Skin epidermis (tissue), 12 donors: ENCODE measurements at regions not wholly inside any gene's neighbourhood (a gene's known extent, or its start where the extent isn't known, plus 50 kb on each side); places are given as distances from the start of the nearest gene placed in this dataset.
"Not testable (repeated sequence)": the region's sequence is repeated elsewhere in the genome, so short reads cannot be mapped to it uniquely, and the experiment has no call there.

Experiments
- H3K27ac ChIP-seq, 21 experiments: fragments of 200-600 bp; sonication (generic) in 11 of 21; one replicate each; pipeline ENCODE4 v1.5.0; 2020; ENCODE audit warnings: mild to moderate bottlenecking in 3 of 21, inconsistent platforms in 2 of 21, moderate library complexity in 2 of 21
- H3K4me3 ChIP-seq, 7 experiments: fragments of 200-600 bp; sonication (generic) in 2 of 7; one replicate each; pipeline ENCODE4 v1.5.0; 2020; ENCODE audit warnings: inconsistent platforms in 2 of 7, mild to moderate bottlenecking in 2 of 7, moderate library complexity in 1 of 7

DNA sequence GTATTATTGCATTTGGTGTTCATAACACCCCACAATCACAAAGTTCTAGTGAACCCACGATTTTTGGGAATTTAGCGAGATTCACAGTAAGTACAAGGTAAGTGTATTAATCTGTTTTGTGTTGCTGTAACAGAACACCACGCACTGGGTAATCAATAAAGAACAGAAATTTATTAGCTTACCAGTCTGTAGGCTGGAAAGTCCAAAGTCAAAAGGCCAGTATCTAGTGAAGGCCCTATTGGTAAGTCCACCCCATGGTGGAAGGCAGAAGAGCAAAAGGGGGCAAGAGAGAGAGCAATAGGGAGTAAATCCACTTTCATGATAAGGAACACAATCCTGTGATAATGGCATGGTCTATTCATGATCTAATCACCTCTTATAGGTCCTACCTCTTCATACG is 190.3 kb upstream of the KCNMB2 start:
- no peak overlapping the region for H3K4me3 ChIP-seq
- no peak overlapping the region for H3K27ac ChIP-seq

DNA sequence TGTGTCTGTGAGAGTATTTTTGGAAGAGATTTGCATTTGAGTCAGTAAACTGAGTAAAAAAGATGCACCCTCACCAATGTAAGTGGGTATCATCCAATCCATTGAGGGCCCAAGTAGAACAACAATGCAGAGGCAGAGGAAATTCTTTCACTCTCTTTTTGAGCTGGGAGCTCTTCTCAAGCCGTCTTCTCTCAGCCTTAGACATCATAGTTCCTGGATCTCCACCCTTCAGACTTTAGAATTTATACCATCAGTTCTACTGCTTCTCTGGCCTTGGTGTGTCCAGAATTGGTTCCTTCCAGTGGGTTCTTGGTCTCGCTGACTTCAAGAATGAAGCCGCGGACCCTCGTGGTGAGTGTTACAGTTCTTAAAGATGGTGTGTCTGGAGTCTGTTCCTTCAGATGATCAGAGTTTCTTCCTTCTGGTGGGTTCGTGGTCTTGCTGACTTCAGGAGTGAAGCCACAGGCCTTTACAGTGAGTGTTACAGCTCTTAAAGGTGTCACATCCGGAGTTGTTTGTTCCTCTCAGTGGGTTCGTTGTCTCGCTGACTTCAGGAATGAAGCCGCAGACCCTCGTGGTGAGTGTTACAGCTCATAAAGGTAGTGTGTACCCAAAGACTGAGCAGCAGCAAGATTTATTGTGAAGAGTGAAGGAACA is 187.5 kb upstream of the KCNMB2 start:
- not testable (repeated sequence) for H3K4me3 ChIP-seq, H3K27ac ChIP-seq

DNA sequence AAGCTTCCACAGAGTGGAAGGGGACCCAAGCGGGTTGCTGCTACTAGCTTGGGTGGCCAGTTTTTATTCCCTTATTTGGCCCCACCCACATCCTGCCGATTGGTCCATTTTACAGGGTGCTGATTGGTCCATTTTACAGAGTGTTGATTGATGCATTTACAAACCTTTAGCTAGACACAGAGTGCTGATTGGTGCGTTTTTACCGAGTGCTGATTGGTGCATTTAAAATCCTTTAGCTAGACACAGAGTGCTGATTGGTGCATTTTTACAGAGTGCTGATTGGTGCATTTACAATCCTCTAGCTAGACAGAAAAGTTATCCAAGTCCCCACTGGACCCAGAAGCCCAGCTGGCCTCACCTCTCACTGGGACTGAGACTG is 187.0 kb upstream of the KCNMB2 start:
- H3K4me3 ChIP-seq, H3K27ac ChIP-seq: not testable (repeated sequence)

DNA sequence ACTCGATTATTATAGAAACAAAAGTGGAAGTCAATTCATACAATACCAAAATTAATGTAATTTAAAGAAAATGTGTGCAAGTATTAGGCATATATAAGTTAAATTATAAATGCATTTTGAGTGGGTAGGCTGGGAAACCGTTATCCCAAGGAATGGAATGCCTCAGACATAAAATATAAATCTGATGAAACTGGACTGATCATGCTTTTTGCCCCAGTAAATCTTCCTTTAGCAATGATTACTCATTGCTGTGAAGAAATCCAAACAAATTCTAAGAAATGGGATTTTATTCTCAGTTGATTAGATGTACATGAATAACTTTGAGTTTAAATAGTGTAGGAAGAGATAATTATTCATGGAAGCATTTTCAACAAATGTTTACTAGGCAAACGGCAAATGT is 185.5 kb upstream of the KCNMB2 start:
- no peak overlapping the region for H3K27ac ChIP-seq
- no peak overlapping the region for H3K4me3 ChIP-seq

DNA sequence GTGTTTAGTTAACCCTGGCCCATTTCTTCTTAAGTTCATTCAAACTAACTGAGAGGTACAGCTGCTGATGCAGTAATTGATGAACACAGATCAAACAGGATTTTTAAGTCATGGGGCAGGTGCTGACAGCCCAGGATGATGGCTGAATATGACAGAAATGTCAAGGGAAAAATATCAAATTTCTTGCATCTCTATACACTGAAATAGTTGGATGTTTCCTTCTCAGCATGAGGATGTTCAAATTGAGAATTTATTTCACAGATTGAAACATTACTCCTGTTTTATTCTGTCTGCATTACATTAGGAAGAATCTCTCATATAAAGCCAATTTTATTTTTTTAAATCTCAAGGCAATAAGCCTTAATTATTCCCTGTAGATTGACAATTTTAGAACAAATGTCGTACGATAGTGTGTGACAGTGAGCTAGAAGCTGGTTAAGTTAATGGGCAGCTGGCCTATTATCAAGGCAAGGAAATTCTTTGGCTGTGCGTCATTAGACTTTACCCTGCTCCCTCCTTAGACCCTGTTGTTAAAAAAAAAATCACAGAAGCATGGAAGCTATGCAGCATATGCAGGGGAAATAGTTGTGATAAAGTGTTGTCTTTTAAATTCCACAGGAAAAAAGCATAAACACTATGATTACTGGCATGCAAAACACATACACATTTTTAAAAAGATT is 183.8 kb upstream of the KCNMB2 start:
- Histone ChIP-seq H3K27ac (peak overlapping the region in 1 of 21 experiments; percentile 9), H3K4me3 (no peak overlapping the region)

DNA sequence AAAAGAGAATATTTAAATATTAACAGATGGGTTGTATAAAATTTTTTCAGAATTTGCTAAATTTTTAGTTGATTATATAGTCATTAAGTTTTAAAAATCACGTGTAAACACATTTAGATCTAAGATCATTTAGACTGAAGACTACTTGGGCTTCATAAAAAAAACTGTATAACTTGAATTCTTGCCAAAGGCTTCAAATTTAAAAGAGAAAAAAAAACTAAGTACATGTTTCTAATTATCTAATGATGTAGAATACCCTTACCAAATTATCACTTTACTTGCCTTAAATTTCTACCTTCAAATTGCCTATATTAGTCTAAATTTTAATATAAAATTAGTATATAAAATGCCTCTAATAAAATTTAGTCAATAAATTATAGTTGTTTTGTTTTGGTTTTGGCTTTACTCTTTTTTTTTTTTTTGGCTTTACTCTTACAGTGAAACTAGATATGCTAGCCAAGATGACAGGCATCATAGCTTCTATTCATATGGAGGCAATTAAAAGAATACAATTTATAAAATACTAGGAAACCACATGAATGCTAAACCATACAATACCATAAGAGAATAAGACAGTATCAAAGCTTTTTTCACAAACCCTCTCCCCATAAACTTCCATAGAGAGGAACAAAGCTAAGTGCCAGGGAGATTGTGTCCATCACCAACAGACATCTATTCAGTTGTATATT is 183.1 kb upstream of the KCNMB2 start:
- no peak overlapping the region for H3K4me3 ChIP-seq
- no peak overlapping the region for H3K27ac ChIP-seq

DNA sequence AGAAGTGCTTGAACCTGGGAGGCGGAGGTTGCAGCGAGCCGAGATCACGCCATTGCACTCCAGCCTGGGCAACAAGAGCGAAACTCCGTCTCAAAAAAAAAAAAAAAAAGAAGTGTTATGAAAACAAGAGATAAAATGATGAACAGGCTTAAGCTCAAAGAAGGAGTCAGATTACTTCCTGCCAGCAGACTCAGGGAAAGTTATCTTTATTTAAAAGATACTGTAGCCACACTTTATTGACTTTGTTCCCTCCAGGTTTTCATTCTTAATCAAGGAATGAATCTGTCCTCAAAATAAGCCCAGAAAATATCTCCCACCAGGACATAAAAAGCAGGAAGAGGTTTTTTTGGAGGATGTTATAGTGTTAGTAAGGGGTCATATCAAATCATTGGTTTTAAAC is 176.5 kb upstream of the KCNMB2 start:
- Histone ChIP-seq H3K27ac (no peak overlapping the region), H3K4me3 (no peak overlapping the region)

DNA sequence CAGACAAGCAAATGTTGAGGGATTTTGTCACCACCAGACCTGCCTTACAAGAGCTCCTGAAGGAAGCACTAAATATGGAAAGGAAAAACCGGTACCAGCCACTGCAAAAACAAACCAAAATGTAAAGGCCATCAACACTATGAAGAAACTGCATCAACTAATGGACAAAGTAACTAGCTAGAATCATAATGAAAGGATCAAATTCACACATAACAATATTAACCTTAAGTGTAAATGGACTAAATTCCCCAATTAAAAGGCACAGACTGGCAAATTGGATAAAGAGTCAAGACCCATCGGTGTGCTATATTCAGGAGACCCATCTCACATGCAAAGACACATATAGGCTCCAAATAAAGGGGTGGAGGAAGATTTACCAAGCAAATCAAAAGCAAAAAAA is 173.2 kb upstream of the KCNMB2 start:
- not testable (repeated sequence) for H3K27ac ChIP-seq, H3K4me3 ChIP-seq

DNA sequence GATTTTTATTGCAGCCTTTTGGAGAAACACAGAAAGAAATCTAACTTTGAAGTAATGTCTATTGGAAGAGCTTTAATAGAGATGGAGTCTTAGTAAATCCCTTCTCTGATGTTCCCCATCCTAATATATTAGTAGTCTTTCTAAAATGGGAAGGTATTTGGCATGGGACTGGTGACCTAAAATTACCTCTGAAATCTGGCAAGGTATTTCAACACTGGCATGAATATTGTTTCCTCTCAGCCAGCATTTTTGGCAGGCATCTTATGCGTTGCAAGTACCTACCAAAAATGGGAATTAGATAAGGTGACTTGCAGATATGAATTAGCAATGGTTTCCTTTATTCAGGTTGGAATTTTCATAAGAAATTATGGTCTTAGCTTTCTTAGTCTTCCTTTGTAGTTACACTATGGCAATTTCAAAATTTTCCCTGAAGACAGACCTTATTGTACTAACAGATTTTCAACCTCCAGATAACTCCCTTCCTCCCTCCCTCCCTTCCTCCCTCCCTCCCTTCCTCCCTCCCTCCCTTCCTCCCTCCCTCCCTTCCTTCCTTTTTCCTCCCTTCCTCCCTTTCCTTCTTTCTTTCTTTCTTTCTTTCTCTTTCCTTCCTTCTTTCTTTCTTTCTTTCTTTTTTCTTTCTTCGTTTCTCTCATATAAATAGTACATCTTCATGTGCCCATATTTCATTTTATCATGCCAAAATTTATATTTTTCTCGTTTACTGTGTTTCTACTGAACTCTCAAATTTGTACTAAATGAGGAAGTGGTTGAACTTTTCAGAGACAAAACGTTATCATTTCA is 168.2 kb upstream of the KCNMB2 start:
- Histone ChIP-seq H3K4me3 (no peak overlapping the region), H3K27ac (no peak overlapping the region)

DNA sequence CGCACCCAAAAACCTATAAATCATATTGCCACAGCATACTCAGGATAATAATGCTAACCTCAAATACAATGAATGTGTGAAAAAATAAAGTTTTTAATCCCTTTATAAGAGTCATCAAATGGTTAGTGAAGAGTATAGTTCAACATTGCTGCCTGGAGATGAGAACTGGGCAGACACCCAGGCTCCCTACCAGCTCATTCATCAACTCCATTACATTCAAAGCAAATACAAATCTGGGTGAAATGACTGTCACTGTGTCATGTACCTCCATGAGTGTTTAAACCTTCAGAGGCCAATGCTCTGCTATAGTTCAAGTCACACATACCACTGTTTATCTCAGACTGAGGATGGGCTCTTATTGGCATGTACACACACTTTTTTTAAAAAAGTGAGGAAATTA is 167.2 kb upstream of the KCNMB2 start:
- Histone ChIP-seq H3K27ac (no peak overlapping the region), H3K4me3 (no peak overlapping the region)

DNA sequence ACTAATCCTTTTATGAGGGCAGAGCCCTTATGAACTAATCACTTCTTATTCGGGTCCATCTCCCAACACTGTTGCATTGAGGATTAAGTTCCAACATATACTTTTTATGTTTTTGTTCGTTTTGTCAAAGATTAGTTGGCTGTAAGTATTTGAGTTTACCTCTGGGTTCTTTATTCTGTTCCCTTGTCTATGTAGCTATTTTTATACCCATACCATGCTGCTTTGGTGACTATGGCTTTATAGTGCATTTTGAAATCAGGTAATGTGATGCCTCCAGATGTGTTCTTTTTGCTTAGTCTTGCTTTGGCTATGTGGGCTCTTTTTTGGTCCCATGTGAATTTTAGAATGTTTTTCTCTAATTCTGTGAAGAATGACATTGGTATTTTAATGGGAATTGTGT is 166.4 kb upstream of the KCNMB2 start:
- H3K4me3 ChIP-seq: no peak overlapping the region
- H3K27ac ChIP-seq: no peak overlapping the region

DNA sequence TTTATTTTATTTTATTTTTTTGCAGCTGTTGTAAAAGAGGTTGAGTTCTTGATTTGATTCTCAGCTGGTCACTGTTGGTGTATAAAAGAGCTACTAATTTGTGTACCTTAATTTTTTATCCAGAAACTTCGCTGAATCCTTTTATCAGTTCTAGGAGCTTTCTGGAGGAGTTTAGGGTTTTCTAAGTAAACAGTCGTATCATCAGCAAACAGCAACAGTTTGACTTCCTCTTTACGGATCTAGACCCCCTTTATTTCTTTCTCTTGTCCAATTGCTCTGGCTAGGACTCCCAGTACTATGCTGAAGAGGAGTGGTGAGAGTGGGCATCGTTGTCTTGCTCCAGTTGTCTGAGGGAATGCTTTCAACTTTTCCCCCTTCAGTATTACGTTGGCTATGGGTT is 165.8 kb upstream of the KCNMB2 start:
- Histone ChIP-seq H3K27ac (no peak overlapping the region), H3K4me3 (no peak overlapping the region)

DNA sequence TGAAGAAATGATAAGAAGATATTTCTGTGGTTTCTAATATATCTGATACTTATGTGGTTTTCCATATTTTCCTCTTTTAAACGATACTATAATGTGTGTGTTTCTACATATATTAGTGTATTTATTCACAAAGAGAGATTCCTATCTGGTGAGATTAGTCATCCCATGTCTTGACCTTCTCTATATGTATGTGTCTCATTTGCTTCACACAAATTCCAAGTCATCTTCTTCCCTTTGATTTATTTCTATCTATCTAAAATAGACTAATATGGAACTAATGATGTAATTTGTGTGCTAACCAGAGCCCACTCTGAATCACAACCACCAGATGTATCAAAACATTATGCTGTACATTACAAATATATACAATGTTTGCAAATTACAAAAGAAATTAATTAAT is 154.7 kb upstream of the KCNMB2 start:
- H3K27ac ChIP-seq: no peak overlapping the region
- H3K4me3 ChIP-seq: no peak overlapping the region

DNA sequence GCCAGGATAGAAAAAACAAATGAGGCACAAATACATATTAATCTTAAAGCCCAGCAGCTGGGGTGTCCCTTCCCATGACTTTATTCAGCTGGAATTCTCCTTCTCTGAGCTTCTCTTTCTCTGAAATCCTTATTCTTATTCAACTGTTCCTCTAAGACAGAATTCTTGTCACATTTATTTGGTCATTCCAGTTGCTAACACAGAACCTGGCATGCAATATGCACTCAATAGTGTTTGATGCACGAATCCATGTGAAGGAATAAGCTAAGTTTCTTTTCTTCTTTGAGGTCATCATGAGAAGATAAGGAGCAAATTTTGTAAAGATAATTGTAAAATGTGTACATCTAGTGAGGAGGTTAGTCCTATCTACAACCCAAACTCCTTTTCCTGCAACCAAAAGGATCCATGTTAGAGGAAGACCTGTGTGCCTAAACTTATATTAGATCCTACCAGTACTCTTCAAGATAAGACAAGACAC is 154.2 kb upstream of the KCNMB2 start:
- H3K27ac ChIP-seq: no peak overlapping the region
- no peak overlapping the region for H3K4me3 ChIP-seq

DNA sequence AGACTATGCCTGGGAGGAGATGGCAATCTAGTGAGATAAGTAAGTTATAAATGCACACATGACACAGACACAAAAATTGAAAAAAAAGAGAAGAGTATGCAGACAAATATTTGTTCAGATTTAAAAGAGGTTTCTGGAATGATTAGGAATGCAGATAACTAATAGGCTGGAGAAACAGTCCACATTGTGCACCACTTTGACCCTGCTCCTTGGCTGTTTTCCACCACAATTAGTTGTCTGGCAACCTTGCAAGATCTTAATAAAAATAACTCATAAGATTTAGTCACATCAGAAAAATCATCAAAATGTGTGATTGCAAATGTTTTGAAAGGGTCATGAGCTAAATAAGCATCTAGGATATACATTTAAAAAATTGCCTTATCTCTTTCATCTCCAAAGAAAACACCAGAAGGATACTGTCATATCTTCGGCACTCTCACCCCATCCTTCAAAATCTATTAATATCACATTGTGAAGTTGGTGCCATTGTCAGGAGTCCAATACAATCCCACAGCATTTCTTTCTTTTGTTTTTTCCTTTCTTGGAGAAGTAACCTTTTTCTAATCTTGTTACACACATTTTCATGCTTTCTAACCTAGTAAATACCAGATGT is 153.7 kb upstream of the KCNMB2 start:
- no peak overlapping the region for H3K4me3 ChIP-seq
- H3K27ac ChIP-seq: no peak overlapping the region

DNA sequence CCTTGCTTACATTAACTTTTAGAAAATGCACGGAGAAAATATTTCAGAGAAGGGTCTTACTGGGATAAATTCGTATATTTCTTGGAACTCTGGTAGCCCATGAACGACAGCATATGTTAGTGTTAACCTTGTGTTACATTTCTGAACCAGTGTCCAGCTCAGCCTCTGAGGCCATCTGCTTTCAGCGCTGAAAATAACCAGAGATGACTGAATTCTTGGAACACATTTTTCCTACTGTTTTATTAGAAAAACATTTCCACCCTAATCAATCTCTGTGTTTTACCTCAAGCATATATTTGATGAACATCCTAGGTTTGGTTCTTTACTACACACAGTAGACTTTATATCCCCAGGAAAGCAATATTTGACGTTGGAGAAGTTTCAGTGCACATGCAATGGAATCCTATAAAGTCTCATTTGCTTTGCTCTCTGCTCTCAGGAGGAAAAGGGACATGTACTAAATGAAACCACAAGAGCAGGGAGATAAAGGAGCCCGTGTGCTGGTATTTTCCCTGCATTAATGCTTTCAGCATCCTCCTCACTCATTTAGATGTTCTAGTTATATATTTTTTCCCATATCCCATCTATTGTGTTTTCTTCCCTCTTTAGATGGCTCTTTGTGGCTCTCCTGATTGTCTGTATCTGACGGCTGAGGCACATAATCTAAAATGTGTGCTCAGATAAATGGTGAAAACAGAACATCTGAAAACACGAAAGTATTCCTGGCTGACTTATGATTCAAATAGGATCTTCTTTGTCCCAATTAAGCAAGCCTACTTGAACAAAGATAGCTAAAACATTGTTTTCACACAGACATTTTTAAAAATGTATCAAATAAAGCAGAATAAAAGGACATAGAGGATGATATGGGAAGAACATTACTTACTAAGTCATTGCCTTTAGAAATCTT is 151.7 kb upstream of the KCNMB2 start:
- H3K27ac ChIP-seq: no peak overlapping the region
- no peak overlapping the region for H3K4me3 ChIP-seq

DNA sequence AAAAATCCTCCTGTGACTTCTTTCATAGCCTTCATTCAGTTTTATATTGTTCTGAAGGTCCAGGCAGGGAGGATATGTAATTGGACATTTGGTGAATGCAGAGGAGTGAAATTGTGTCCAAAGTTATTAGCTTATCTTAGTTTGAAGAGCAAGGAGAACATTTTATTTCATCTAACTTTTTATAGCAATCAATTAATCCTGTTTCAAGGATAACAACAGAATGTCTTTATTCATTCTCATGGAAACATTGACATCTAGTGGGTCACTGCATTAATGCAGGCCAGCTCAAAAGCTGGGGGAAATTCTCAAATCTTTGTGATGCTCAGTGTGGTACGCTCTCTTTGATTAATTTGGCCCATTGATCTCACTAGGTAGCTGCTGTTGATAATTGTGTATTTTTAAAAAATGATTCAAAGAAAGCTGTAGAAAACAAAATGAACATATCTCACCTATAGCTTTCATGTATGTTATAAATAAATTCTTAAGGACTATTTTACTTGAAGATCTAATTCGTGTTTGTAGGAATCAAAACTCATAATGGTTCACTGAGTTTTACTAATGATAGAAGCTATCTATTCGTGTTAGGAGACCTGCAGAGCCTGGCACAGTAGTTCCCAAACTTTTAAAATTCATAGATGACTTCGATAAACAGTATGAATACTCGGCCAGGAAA is 150.8 kb upstream of the KCNMB2 start:
- Histone ChIP-seq H3K27ac (no peak overlapping the region), H3K4me3 (no peak overlapping the region)

DNA sequence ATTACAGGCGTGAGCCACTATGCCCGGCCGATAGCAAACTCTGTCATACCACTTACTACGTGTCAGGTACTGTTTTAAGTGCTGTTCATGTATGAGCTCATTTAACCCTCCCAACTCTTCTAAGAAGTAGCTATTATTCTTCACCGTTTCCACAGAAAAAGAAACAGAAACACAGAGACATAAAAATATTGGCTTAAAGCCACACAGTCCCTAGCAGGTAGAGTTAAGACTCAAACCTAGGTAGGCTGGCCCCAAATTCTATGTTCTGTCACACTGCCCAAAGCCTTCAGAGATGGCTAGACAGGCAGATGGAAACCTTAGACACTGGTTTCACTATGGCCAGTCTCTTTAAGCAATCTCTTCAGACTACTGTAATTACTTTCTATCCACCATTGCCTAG is 149.8 kb upstream of the KCNMB2 start:
- no peak overlapping the region for H3K4me3 ChIP-seq
- H3K27ac ChIP-seq: no peak overlapping the region

DNA sequence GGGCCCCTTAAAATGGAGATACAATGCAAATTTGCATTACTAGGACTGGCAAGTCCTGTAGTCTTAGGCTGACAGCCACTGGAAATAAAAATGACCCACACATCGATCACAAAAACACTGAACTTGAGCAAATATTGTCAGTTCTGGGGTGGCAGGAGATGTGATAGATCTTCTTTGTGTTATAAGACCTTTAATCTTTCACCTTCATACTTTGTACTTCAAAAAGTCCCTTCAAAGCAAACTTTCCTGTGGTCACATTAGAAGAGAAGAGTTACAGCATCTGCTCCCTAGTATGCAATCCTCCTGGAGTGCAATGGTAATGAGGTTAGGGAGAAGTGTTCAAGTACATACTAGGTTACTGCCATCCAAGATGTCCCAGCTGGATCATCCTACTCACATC is 149.4 kb upstream of the KCNMB2 start:
- Histone ChIP-seq H3K4me3 (no peak overlapping the region), H3K27ac (no peak overlapping the region)
